Pancreas (tissue), 10 donors: ENCODE measurements at regions not wholly inside any gene's neighbourhood (a gene's known extent, or its start where the extent isn't known, plus 50 kb on each side); places are given as distances from the start of the nearest gene placed in this dataset.
"Not testable (repeated sequence)": the region's sequence is repeated elsewhere in the genome, so short reads cannot be mapped to it uniquely, and the experiment has no call there.

ENCODE experiments used
- ATAC-seq, 4 donors: fragments of 200-7000 bp; cut with Tn5 transposase; one replicate each; pipeline versions ENCODE4 v1.8.0 to v1.9.1; 2020; ENCODE audit warnings: mild to moderate bottlenecking in 4 of 4, moderate library complexity in 4 of 4
- DNase-seq, 6 donors: peaks; one replicate each; pipeline ENCODE4 v3.0.0-alpha.2; 2020
- FAIRE-seq: peaks from 2 replicates; lab custom pipeline; 2012; peaks lifted over from hg19 to GRCh38; lab: Jason Lieb, UNC
- H3K27ac ChIP-seq, 4 donors: fragments of 200-600 bp; sonication (generic); 1 replicate in 3 of 4; 2 replicates in 1 of 4; pipeline versions ENCODE4 v1.5.0 to v1.8.0; 2020
- H3K27me3 ChIP-seq, 4 donors: fragments of 200-600 bp; one replicate each; pipeline ENCODE4 v1.8.0; 2021
- H3K36me3 ChIP-seq, 3 donors: fragments of 200-600 bp; sonication (generic) in 1 of 3; one replicate each; pipeline versions ENCODE4 v1.5.0 to v1.8.0; 2020 to 2021
- H3K4me1 ChIP-seq, 3 donors: fragments of 200-600 bp; one replicate each; pipeline ENCODE4 v1.8.0; 2021
- H3K4me3 ChIP-seq, 4 donors: fragments of 200-600 bp; sonication (generic) in 2 of 4; one replicate each; pipeline versions ENCODE4 v1.5.0 to v1.8.0; 2020 to 2021
- H3K9me3 ChIP-seq, 4 donors: fragments of 200-600 bp; one replicate each; pipeline ENCODE4 v1.8.0; 2021
- WGBS, 2 donors: extraction: QIAGEN DNeasy Blood & Tissue Kit; methylation state at CpG; one replicate each; pipeline ENCODE4 v1.1.7; 2013; 5-methylcytosine and 5-hydroxymethylcytosine counted together
- intact Hi-C, 3 donors: fragments of 100-400 bp; cut with DNase I; formaldehyde crosslinking; loops; one replicate each; pipeline versions ENCODE4 v1.11.1 to v1.14.2; 2022
- TF ChIP-seq, protein P1 (sequence below), 4 donors: fragments of 200-600 bp; sonication (generic) in 3 of 4; IDR thresholded peaks; one replicate each; pipeline versions ENCODE4 v1.5.0 to v1.8.0; 2021; ENCODE audit warnings: antibody characterized with exemption in 4 of 4
- donor health status: healthy with polysubstance abuse.
- donor health status: DM: no; HTN: no; CAD: no; lungs with moderate emphysema.
- donor health status: DM: no; HTN: no; CAD: no.
- donor health status: control.
- donor health status: control.
- donor health status: Bipolar disorder and iron deficiency.
- donor health status: DM: yes; HTN: yes; CAD: no.
- donor health status: DM: no; HTN: no; CAD: no.
- donor health status: DM: no; HTN: no; CAD: no.
- donor health status: DM: yes; HTN: yes; CAD: no.

- no peak overlapping the region for H3K27ac ChIP-seq
- H3K4me3 ChIP-seq = no peak overlapping the region
- TF ChIP-seq, protein P1, sequence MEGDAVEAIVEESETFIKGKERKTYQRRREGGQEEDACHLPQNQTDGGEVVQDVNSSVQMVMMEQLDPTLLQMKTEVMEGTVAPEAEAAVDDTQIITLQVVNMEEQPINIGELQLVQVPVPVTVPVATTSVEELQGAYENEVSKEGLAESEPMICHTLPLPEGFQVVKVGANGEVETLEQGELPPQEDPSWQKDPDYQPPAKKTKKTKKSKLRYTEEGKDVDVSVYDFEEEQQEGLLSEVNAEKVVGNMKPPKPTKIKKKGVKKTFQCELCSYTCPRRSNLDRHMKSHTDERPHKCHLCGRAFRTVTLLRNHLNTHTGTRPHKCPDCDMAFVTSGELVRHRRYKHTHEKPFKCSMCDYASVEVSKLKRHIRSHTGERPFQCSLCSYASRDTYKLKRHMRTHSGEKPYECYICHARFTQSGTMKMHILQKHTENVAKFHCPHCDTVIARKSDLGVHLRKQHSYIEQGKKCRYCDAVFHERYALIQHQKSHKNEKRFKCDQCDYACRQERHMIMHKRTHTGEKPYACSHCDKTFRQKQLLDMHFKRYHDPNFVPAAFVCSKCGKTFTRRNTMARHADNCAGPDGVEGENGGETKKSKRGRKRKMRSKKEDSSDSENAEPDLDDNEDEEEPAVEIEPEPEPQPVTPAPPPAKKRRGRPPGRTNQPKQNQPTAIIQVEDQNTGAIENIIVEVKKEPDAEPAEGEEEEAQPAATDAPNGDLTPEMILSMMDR (IDR thresholded peaks at IDR 0.05) = no peak
- no peaks in the 10 kb centered on the region for H3K27me3 ChIP-seq
- no peak for DNase-seq
- intact Hi-C loops = no loop called here
- no peaks in the 10 kb centered on the region for H3K36me3 ChIP-seq
- WGBS, 2 donors = 49 to 57% methylated on average over 2 of the region's 2 CpGs
- no peak for FAIRE-seq
- no peak for ATAC-seq
- no peaks in the 10 kb centered on the region for H3K9me3 ChIP-seq
- no peaks in the 10 kb centered on the region for H3K4me1 ChIP-seq
Measured at GRCh38 chr2:184993746-184994145, 395.4 kb downstream of the ZNF804A start.

DNA sequence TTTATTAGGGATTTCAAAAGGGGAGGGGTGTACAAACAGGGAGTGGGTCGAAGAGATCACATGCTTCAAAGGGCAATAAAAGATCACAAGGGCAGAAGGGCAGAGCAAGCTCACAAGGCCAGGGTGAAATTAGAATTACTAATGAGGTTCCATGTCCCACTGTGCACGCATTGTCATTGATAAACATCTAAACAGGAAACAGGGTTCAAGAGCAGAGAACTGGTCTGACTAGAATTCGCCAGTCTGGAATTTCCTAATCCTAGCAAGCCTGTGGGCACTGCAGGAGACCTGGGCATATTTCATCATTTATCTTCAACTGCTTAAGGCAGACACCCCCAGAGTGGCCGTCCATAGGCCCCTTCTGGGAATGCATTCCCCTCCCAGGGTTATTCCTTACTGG is 408.2 kb downstream of the ZNF804A start:
- DNase-seq (no peak), FAIRE-seq (no peak), ATAC-seq (no peak)
- whole genome bisulfite sequencing, 2 donors = 35 to 36% methylated on average over 4 of the region's 4 CpGs
- H3K27ac ChIP-seq = no peak overlapping the region
- no peaks in the 10 kb centered on the region for H3K27me3 ChIP-seq
- no peaks in the 10 kb centered on the region for H3K9me3 ChIP-seq
- TF ChIP-seq, protein P1 (IDR thresholded peaks at IDR 0.05) = no peak
- H3K36me3 ChIP-seq = no peaks in the 10 kb centered on the region
- intact Hi-C loops = no loop called here
- no peaks in the 10 kb centered on the region for H3K4me1 ChIP-seq
- H3K4me3 ChIP-seq = no peak overlapping the region

DNA sequence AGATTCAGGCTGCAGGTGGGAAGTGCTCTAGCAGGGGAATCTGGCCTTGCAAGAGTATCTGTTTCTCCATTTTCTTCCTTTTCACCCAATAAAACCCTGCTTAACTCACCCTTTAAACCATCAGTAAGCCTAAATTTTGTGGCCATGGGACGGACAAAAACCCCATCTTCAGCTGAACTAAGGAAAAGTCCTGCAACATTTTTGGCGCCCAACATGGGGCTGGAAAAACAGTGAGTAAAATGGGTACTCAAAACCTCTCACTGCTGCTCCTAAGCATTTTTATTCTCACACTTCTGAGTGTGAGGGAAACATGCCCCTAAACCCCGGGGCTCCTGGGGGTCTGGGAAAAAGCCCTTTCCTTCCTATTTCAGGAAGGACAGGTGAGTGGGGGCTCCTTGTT is 414.3 kb downstream of the ZNF804A start:
- Histone ChIP-seq H3K36me3 (no peaks in the 10 kb centered on the region), H3K27ac (no peak overlapping the region), H3K4me3 (no peak overlapping the region), H3K9me3 (no peaks in the 10 kb centered on the region), H3K27me3 (no peaks in the 10 kb centered on the region), H3K4me1 (no peaks in the 10 kb centered on the region)
- FAIRE-seq (no peak), ATAC-seq (no peak), DNase-seq (no peak)
- intact Hi-C loops = no loop called here
- TF ChIP-seq, protein P1 (IDR thresholded peaks at IDR 0.05) = no peak
- WGBS, 2 donors = 73 to 90% methylated on average over 3 of the region's 3 CpGs

- DNase-seq = no peak
- intact Hi-C loops = no loop called here
- H3K9me3 ChIP-seq = no peaks in the 10 kb centered on the region
- TF ChIP-seq, protein P1 (IDR thresholded peaks at IDR 0.05) = no peak
- H3K4me1 ChIP-seq = no peaks in the 10 kb centered on the region
- H3K27me3 ChIP-seq = no peaks in the 10 kb centered on the region
- no peaks in the 10 kb centered on the region for H3K36me3 ChIP-seq
- ATAC-seq = no peak
- H3K27ac ChIP-seq = no peak overlapping the region
- no peak for FAIRE-seq
- H3K4me3 ChIP-seq = no peak overlapping the region
Measured at GRCh38 chr2:185014076-185014475, 415.7 kb downstream of the ZNF804A start.

- FAIRE-seq, H3K4me3 ChIP-seq, DNase-seq, H3K9me3 ChIP-seq, H3K4me1 ChIP-seq, ATAC-seq, H3K27ac ChIP-seq, H3K36me3 ChIP-seq, H3K27me3 ChIP-seq, intact Hi-C loops: not testable (repeated sequence)
- WGBS, 2 donors = 59 to 70% methylated on average over 3 of the region's 3 CpGs
Measured at GRCh38 chr2:185025891-185026290, 427.6 kb downstream of the ZNF804A start.

DNA sequence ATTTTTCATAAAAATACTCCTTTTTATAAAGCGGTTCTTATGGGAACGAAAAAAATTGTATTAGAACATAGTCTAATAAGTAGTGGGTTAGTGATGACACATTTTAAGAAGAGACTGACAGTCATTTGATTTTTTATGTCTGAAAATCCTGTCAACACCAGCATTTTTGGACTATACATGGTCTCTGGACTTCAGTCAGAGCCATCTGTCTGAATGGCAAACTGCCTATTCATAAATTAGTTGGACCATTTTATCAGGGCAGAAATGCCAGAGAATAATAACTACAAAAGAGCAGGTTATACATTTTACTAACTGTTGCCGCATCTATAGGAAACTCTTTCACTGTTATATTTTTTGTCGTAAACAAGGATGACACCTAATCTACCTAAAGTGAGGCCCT is 437.6 kb downstream of the ZNF804A start:
- Histone ChIP-seq H3K4me3 (no peak overlapping the region), H3K36me3 (no peaks in the 10 kb centered on the region), H3K4me1 (no peaks in the 10 kb centered on the region), H3K9me3 (no peaks in the 10 kb centered on the region), H3K27ac (no peak overlapping the region), H3K27me3 (peaks cover 0 to 4% (median 0%) of the 10 kb centered on the region in 4 donors)
- WGBS, 2 donors = 73 to 92% methylated on average over 4 of the region's 4 CpGs
- DNase-seq (no peak), FAIRE-seq (no peak), ATAC-seq (no peak)
- TF ChIP-seq, protein P1 (IDR thresholded peaks at IDR 0.05) = no peak
- intact Hi-C loops = no loop called here
